Pancreas (tissue), 10 donors: ENCODE measurements at regions not wholly inside any gene's neighbourhood (a gene's known extent, or its start where the extent isn't known, plus 50 kb on each side); places are given as distances from the start of the nearest gene placed in this dataset.

ENCODE experiments used
- ATAC-seq, 4 donors: fragments of 200-7000 bp; cut with Tn5 transposase; one replicate each; pipeline versions ENCODE4 v1.8.0 to v1.9.1; 2020; ENCODE audit warnings: mild to moderate bottlenecking in 4 of 4, moderate library complexity in 4 of 4
- DNase-seq, 6 donors: peaks; one replicate each; pipeline ENCODE4 v3.0.0-alpha.2; 2020
- FAIRE-seq: peaks from 2 replicates; lab custom pipeline; 2012; peaks lifted over from hg19 to GRCh38; lab: Jason Lieb, UNC
- H3K27ac ChIP-seq, 4 donors: fragments of 200-600 bp; sonication (generic); 1 replicate in 3 of 4; 2 replicates in 1 of 4; pipeline versions ENCODE4 v1.5.0 to v1.8.0; 2020
- H3K27me3 ChIP-seq, 4 donors: fragments of 200-600 bp; one replicate each; pipeline ENCODE4 v1.8.0; 2021
- H3K36me3 ChIP-seq, 3 donors: fragments of 200-600 bp; sonication (generic) in 1 of 3; one replicate each; pipeline versions ENCODE4 v1.5.0 to v1.8.0; 2020 to 2021
- H3K4me1 ChIP-seq, 3 donors: fragments of 200-600 bp; one replicate each; pipeline ENCODE4 v1.8.0; 2021
- H3K4me3 ChIP-seq, 4 donors: fragments of 200-600 bp; sonication (generic) in 2 of 4; one replicate each; pipeline versions ENCODE4 v1.5.0 to v1.8.0; 2020 to 2021
- H3K9me3 ChIP-seq, 4 donors: fragments of 200-600 bp; one replicate each; pipeline ENCODE4 v1.8.0; 2021
- CTCF ChIP-seq, 4 donors: fragments of 200-600 bp; sonication (generic) in 3 of 4; IDR thresholded peaks; one replicate each; pipeline versions ENCODE4 v1.5.0 to v1.8.0; 2021; ENCODE audit warnings: antibody characterized with exemption in 4 of 4
- WGBS, 2 donors: extraction: QIAGEN DNeasy Blood & Tissue Kit; methylation state at CpG; one replicate each; pipeline ENCODE4 v1.1.7; 2013; 5-methylcytosine and 5-hydroxymethylcytosine counted together
- intact Hi-C, 3 donors: fragments of 100-400 bp; cut with DNase I; formaldehyde crosslinking; loops; one replicate each; pipeline versions ENCODE4 v1.11.1 to v1.14.2; 2022
- donor health status: healthy with polysubstance abuse.
- donor health status: DM: no; HTN: no; CAD: no; lungs with moderate emphysema.
- donor health status: DM: no; HTN: no; CAD: no.
- donor health status: control.
- donor health status: control.
- donor health status: Bipolar disorder and iron deficiency.
- donor health status: DM: yes; HTN: yes; CAD: no.
- donor health status: DM: no; HTN: no; CAD: no.
- donor health status: DM: no; HTN: no; CAD: no.
- donor health status: DM: yes; HTN: yes; CAD: no.

GRCh38 chr2:152240559-152241231 is 65.1 kb upstream of the STAM2 start:
- no peaks in the 10 kb centered on the region for H3K4me1 ChIP-seq
- intact Hi-C loops, result no loop called here
- no peak for FAIRE-seq
- no peak for ATAC-seq
- 47 to 48% methylated on average over 2 of the region's 2 CpGs for WGBS, 2 donors
- no peak overlapping the region for H3K4me3 ChIP-seq
- no peaks in the 10 kb centered on the region for H3K27me3 ChIP-seq
- TF ChIP-seq CTCF (IDR thresholded peaks at IDR 0.05), result no peak
- DNase-seq, result no peak
- H3K36me3 ChIP-seq, result no peaks in the 10 kb centered on the region
- H3K9me3 ChIP-seq, result no peaks in the 10 kb centered on the region
- H3K27ac ChIP-seq, result no peak overlapping the region

GRCh38 chr2:152241948-152242729 is 66.6 kb upstream of the STAM2 start:
- no peak for TF ChIP-seq CTCF (IDR thresholded peaks at IDR 0.05)
- WGBS, 2 donors, result 73 to 78% methylated on average over 4 of the region's 4 CpGs
- no peak overlapping the region for H3K27ac ChIP-seq
- intact Hi-C loops, result no loop called here
- no peak for ATAC-seq
- H3K4me1 ChIP-seq, result no peaks in the 10 kb centered on the region
- no peak overlapping the region for H3K4me3 ChIP-seq
- H3K27me3 ChIP-seq, result no peaks in the 10 kb centered on the region
- DNase-seq, result no peak
- no peak for FAIRE-seq
- H3K9me3 ChIP-seq, result no peaks in the 10 kb centered on the region
- no peaks in the 10 kb centered on the region for H3K36me3 ChIP-seq

- no peaks in the 10 kb centered on the region for H3K9me3 ChIP-seq
- H3K4me1 ChIP-seq, result no peaks in the 10 kb centered on the region
- H3K27ac ChIP-seq, result no peak overlapping the region
- H3K27me3 ChIP-seq, result no peaks in the 10 kb centered on the region
- ATAC-seq, result no peak
- no peak for DNase-seq
- TF ChIP-seq CTCF (IDR thresholded peaks at IDR 0.05), result no peak
- no peak for FAIRE-seq
- WGBS, 2 donors, result 81 to 84% methylated on average over 3 of the region's 3 CpGs
- intact Hi-C loops, result no loop called here
- H3K4me3 ChIP-seq, result no peak overlapping the region
- H3K36me3 ChIP-seq, result no peaks in the 10 kb centered on the region
These were observed 67.4 kb upstream of the STAM2 start for GRCh38 chr2:152242787-152243472.

- H3K27ac ChIP-seq, result no peak overlapping the region
- WGBS, 2 donors, result 79 to 80% methylated on average over 8 of the region's 8 CpGs
- no peaks in the 10 kb centered on the region for H3K4me1 ChIP-seq
- no peaks in the 10 kb centered on the region for H3K36me3 ChIP-seq
- DNase-seq, result no peak
- no peaks in the 10 kb centered on the region for H3K27me3 ChIP-seq
- intact Hi-C loops, result no loop called here
- FAIRE-seq, result no peak
- no peak for TF ChIP-seq CTCF (IDR thresholded peaks at IDR 0.05)
- ATAC-seq, result no peak
- H3K4me3 ChIP-seq, result no peak overlapping the region
- H3K9me3 ChIP-seq, result no peaks in the 10 kb centered on the region
These were observed 68.4 kb upstream of the STAM2 start for GRCh38 chr2:152243761-152244640.
